ENCODE measurements at regions not wholly inside any gene's neighbourhood (a gene's known extent, or its start where the extent isn't known, plus 50 kb on each side); places are given as distances from the start of the nearest gene placed in this dataset.

GRCh38 chr4:10354225-10354624 lies 103.0 kb downstream of the ZNF518B start:
- Histone ChIP-seq H3K27ac (ENCODE audit: low read length) (no peak overlapping the region), H3K27me3 (ENCODE audit: insufficient read depth, low read length, poor library complexity) (no peaks in the 10 kb centered on the region), H3K36me3 (ENCODE audit: insufficient read depth, low read length) (no peaks in the 10 kb centered on the region), H4K20me1 (ENCODE audit: insufficient read depth, low read length) (no peaks in the 10 kb centered on the region), H3K9ac (ENCODE audit: low read depth, low read length) (no peak overlapping the region), H3K79me2 (ENCODE audit: insufficient read depth, low read length) (no peaks in the 10 kb centered on the region), H2AFZ (ENCODE audit: low read depth, low read length) (no peak overlapping the region), H3K4me1 (ENCODE audit: insufficient read depth, low read length) (no peaks in the 10 kb centered on the region), H3K4me2 (ENCODE audit: insufficient read depth, low read length) (no peak overlapping the region), H3K4me3 (ENCODE audit: low read depth in 1 of 2, low read length in 2 of 2) (no peak overlapping the region), H3K9me3 (ENCODE audit: insufficient read depth, low read length, severe bottlenecking) (no peaks in the 10 kb centered on the region)
- ATAC-seq (ENCODE audit: insufficient read depth, low read depth), result no peak
- TF ChIP-seq CTCF (IDR thresholded peaks at IDR 0.05; ENCODE audit: borderline replicate concordance, extremely low read depth, low read length, poor library complexity, severe bottlenecking), result no peak
- TF ChIP-seq EZH2 (IDR thresholded peaks at IDR 0.05; ENCODE audit: borderline replicate concordance, low read depth, low read length, severe bottlenecking), result no peak
- no peak for DNase-seq

DNA sequence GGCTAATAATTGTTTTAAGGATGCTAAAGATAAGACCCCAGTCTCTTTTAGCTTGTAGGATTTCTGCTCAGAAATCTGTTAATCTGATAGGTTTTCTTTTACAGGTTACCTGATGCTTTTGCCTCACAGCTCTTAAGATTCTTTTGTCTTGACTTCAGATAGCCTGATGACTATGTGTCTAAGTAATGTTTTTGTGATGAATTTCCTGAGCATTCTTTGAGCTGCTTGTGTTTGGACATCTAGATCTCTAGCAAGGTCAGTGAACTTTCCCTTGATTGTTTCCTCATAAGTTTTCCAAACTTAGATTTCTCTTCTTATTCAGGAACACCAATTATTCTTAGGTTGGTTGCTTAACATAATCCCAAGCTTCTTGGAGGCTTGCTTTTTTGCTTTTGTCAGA lies 104.1 kb downstream of the ZNF518B start:
- Histone ChIP-seq H3K9ac (ENCODE audit: low read depth, low read length) (no peak overlapping the region), H2AFZ (ENCODE audit: low read depth, low read length) (no peak overlapping the region), H3K4me3 (ENCODE audit: low read depth in 1 of 2, low read length in 2 of 2) (no peak overlapping the region), H3K27ac (ENCODE audit: low read length) (no peak overlapping the region), H3K79me2 (ENCODE audit: insufficient read depth, low read length) (no peaks in the 10 kb centered on the region), H4K20me1 (ENCODE audit: insufficient read depth, low read length) (no peaks in the 10 kb centered on the region), H3K27me3 (ENCODE audit: insufficient read depth, low read length, poor library complexity) (no peaks in the 10 kb centered on the region), H3K9me3 (ENCODE audit: insufficient read depth, low read length, severe bottlenecking) (no peaks in the 10 kb centered on the region), H3K4me2 (ENCODE audit: insufficient read depth, low read length) (no peak overlapping the region), H3K4me1 (ENCODE audit: insufficient read depth, low read length) (no peaks in the 10 kb centered on the region), H3K36me3 (ENCODE audit: insufficient read depth, low read length) (no peaks in the 10 kb centered on the region)
- DNase-seq (no peak), ATAC-seq (ENCODE audit: insufficient read depth, low read depth) (no peak)
- no peak for TF ChIP-seq CTCF (IDR thresholded peaks at IDR 0.05; ENCODE audit: borderline replicate concordance, extremely low read depth, low read length, poor library complexity, severe bottlenecking)
- TF ChIP-seq EZH2 (IDR thresholded peaks at IDR 0.05; ENCODE audit: borderline replicate concordance, low read depth, low read length, severe bottlenecking), result no peak

- DNase-seq (no peak), ATAC-seq (ENCODE audit: insufficient read depth, low read depth) (no peak)
- no peak overlapping the region for H3K9ac ChIP-seq (ENCODE audit: low read depth, low read length)
- no peaks in the 10 kb centered on the region for H4K20me1 ChIP-seq (ENCODE audit: insufficient read depth, low read length)
- TF ChIP-seq CTCF (IDR thresholded peaks at IDR 0.05; ENCODE audit: borderline replicate concordance, extremely low read depth, low read length, poor library complexity, severe bottlenecking) (no peak), EZH2 (IDR thresholded peaks at IDR 0.05; ENCODE audit: borderline replicate concordance, low read depth, low read length, severe bottlenecking) (no peak)
- no peak overlapping the region for H3K4me2 ChIP-seq (ENCODE audit: insufficient read depth, low read length)
- no peaks in the 10 kb centered on the region for H3K9me3 ChIP-seq (ENCODE audit: insufficient read depth, low read length, severe bottlenecking)
- H3K4me3 ChIP-seq (ENCODE audit: low read depth in 1 of 2, low read length in 2 of 2), result no peak overlapping the region
- no peak overlapping the region for H2AFZ ChIP-seq (ENCODE audit: low read depth, low read length)
- H3K27ac ChIP-seq (ENCODE audit: low read length), result no peak overlapping the region
- no peaks in the 10 kb centered on the region for H3K27me3 ChIP-seq (ENCODE audit: insufficient read depth, low read length, poor library complexity)
- H3K79me2 ChIP-seq (ENCODE audit: insufficient read depth, low read length), result no peaks in the 10 kb centered on the region
- H3K4me1 ChIP-seq (ENCODE audit: insufficient read depth, low read length), result no peaks in the 10 kb centered on the region
- no peaks in the 10 kb centered on the region for H3K36me3 ChIP-seq (ENCODE audit: insufficient read depth, low read length)
These were observed 109.0 kb downstream of the ZNF518B start for GRCh38 chr4:10348241-10348640.

- no peak overlapping the region for H3K27ac ChIP-seq (ENCODE audit: low read length)
- no peak overlapping the region for H3K9ac ChIP-seq (ENCODE audit: low read depth, low read length)
- no peaks in the 10 kb centered on the region for H4K20me1 ChIP-seq (ENCODE audit: insufficient read depth, low read length)
- no peaks in the 10 kb centered on the region for H3K9me3 ChIP-seq (ENCODE audit: insufficient read depth, low read length, severe bottlenecking)
- ATAC-seq (ENCODE audit: insufficient read depth, low read depth) (no peak), DNase-seq (no peak)
- no peaks in the 10 kb centered on the region for H3K4me1 ChIP-seq (ENCODE audit: insufficient read depth, low read length)
- H3K27me3 ChIP-seq (ENCODE audit: insufficient read depth, low read length, poor library complexity), result no peaks in the 10 kb centered on the region
- H3K4me2 ChIP-seq (ENCODE audit: insufficient read depth, low read length), result no peak overlapping the region
- no peaks in the 10 kb centered on the region for H3K36me3 ChIP-seq (ENCODE audit: insufficient read depth, low read length)
- no peaks in the 10 kb centered on the region for H3K79me2 ChIP-seq (ENCODE audit: insufficient read depth, low read length)
- TF ChIP-seq CTCF (IDR thresholded peaks at IDR 0.05; ENCODE audit: borderline replicate concordance, extremely low read depth, low read length, poor library complexity, severe bottlenecking) (no peak), EZH2 (IDR thresholded peaks at IDR 0.05; ENCODE audit: borderline replicate concordance, low read depth, low read length, severe bottlenecking) (no peak)
- no peak overlapping the region for H3K4me3 ChIP-seq (ENCODE audit: low read depth in 1 of 2, low read length in 2 of 2)
- no peak overlapping the region for H2AFZ ChIP-seq (ENCODE audit: low read depth, low read length)
These were observed 109.4 kb downstream of the ZNF518B start for GRCh38 chr4:10347815-10348214.

Measured in DND-41 (cell line).